SJSA1 (cell line): ENCODE measurements at regions not wholly inside any gene's neighbourhood (a gene's known extent, or its start where the extent isn't known, plus 50 kb on each side); places are given as distances from the start of the nearest gene placed in this dataset.
A peak's percentile ranks its signal among the peaks of the same experiment; 100 is the strongest.

Source experiments
- DNase-seq, 2 experiments: peaks; one replicate each; pipeline ENCODE4 v3.0.0-alpha.2; 2015 to 2020; ENCODE audit warnings: low spot score in 2 of 2, low read depth in 1 of 2
- H3K27ac ChIP-seq: fragments of 250-450 bp; sonication (Bioruptor Pico); 2 replicates; pipeline ENCODE4 v1.5.1; 2020; ENCODE audit warnings: mild to moderate bottlenecking, moderate library complexity
- H3K27me3 ChIP-seq: fragments of 250-450 bp; sonication (Bioruptor Pico); replicated peaks from 2 replicates; pipeline ENCODE4 v1.5.1; 2020; ENCODE audit warnings: mild to moderate bottlenecking, moderate library complexity
- H3K36me3 ChIP-seq: fragments of 250-450 bp; sonication (Bioruptor Pico); 2 replicates; pipeline ENCODE4 v1.5.1; 2020; ENCODE audit warnings: mild to moderate bottlenecking
- H3K4me1 ChIP-seq: fragments of 250-450 bp; sonication (Bioruptor Pico); replicated peaks from 2 replicates; pipeline ENCODE4 v1.6.1; 2021; ENCODE audit warnings: mild to moderate bottlenecking
- H3K4me3 ChIP-seq: fragments of 250-450 bp; sonication (Bioruptor Pico); 2 replicates; pipeline ENCODE4 v1.5.1; 2020; ENCODE audit warnings: mild to moderate bottlenecking
- H3K9me3 ChIP-seq: fragments of 250-450 bp; sonication (Bioruptor Pico); replicated peaks from 2 replicates; pipeline ENCODE4 v1.5.1; 2020; ENCODE audit warnings: mild to moderate bottlenecking

- Histone ChIP-seq H3K36me3 (no peaks in the 10 kb centered on the region), H3K27ac (no peak overlapping the region), H3K4me3 (no peak overlapping the region), H3K9me3 (no peaks in the 10 kb centered on the region), H3K4me1 (peaks cover 9% of the 10 kb centered on the region; the same call in 1 of the 2 replicates), H3K27me3 (no peaks in the 10 kb centered on the region)
- DNase-seq, result no peak
These were observed 101.1 kb downstream of the DAD1 start for GRCh38 chr14:22487941-22488340.

GRCh38 chr14:22487401-22487800 lies 101.6 kb downstream of the DAD1 start:
- Histone ChIP-seq H3K9me3 (no peaks in the 10 kb centered on the region), H3K4me3 (no peak overlapping the region), H3K27ac (no peak overlapping the region), H3K27me3 (no peaks in the 10 kb centered on the region), H3K36me3 (no peaks in the 10 kb centered on the region), H3K4me1 (peaks cover 9% of the 10 kb centered on the region; the same call in 1 of the 2 replicates)
- DNase-seq, result no peak

- Histone ChIP-seq H3K36me3 (no peaks in the 10 kb centered on the region), H3K9me3 (no peaks in the 10 kb centered on the region), H3K4me3 (no peak overlapping the region), H3K27ac (no peak overlapping the region), H3K27me3 (no peaks in the 10 kb centered on the region), H3K4me1 (peaks cover 9% of the 10 kb centered on the region; the same call in 1 of the 2 replicates)
- DNase-seq, result no peak
These were observed 102.3 kb downstream of the DAD1 start for GRCh38 chr14:22486675-22487074.

- no peak overlapping the region for H3K27ac ChIP-seq
- no peak overlapping the region for H3K4me3 ChIP-seq
- DNase-seq, result no peak
- no peaks in the 10 kb centered on the region for H3K9me3 ChIP-seq
- H3K36me3 ChIP-seq, result no peaks in the 10 kb centered on the region
- H3K4me1 ChIP-seq, result peaks cover 9% of the 10 kb centered on the region; the same call in 1 of the 2 replicates
- no peaks in the 10 kb centered on the region for H3K27me3 ChIP-seq
These were observed 103.4 kb downstream of the DAD1 start for GRCh38 chr14:22485649-22486048.

- peaks cover 10% of the 10 kb centered on the region for H3K4me1 ChIP-seq
- no peak overlapping the region for H3K4me3 ChIP-seq
- no peak for DNase-seq
- H3K36me3 ChIP-seq, result no peaks in the 10 kb centered on the region
- no peak overlapping the region for H3K27ac ChIP-seq
- H3K27me3 ChIP-seq, result no peaks in the 10 kb centered on the region
- H3K9me3 ChIP-seq, result no peaks in the 10 kb centered on the region
These were observed 103.8 kb downstream of the DAD1 start for GRCh38 chr14:22485178-22485577.

- H3K4me3 ChIP-seq, result no peak overlapping the region
- H3K9me3 ChIP-seq, result no peaks in the 10 kb centered on the region
- H3K27me3 ChIP-seq, result no peaks in the 10 kb centered on the region
- DNase-seq, result no peak
- no peak overlapping the region for H3K27ac ChIP-seq
- peaks cover 16% of the 10 kb centered on the region for H3K4me1 ChIP-seq
- H3K36me3 ChIP-seq, result no peaks in the 10 kb centered on the region
These were observed 104.4 kb downstream of the DAD1 start for GRCh38 chr14:22484632-22485031.

- peaks cover 22% of the 10 kb centered on the region for H3K4me1 ChIP-seq
- no peak overlapping the region for H3K27ac ChIP-seq
- H3K9me3 ChIP-seq, result no peaks in the 10 kb centered on the region
- no peak overlapping the region for H3K4me3 ChIP-seq
- H3K36me3 ChIP-seq, result no peaks in the 10 kb centered on the region
- H3K27me3 ChIP-seq, result no peaks in the 10 kb centered on the region
- no peak for DNase-seq
These were observed 105.0 kb downstream of the DAD1 start for GRCh38 chr14:22483863-22484593.

- Histone ChIP-seq H3K4me3 (no peak overlapping the region), H3K36me3 (no peaks in the 10 kb centered on the region), H3K27me3 (no peaks in the 10 kb centered on the region), H3K27ac (no peak overlapping the region), H3K9me3 (no peaks in the 10 kb centered on the region), H3K4me1 (peaks cover 29% of the 10 kb centered on the region)
- DNase-seq, result no peak
These were observed 106.1 kb downstream of the DAD1 start for GRCh38 chr14:22482782-22483553.

- H3K4me1 ChIP-seq, result peaks cover 29% of the 10 kb centered on the region
- no peak overlapping the region for H3K27ac ChIP-seq
- no peak overlapping the region for H3K4me3 ChIP-seq
- no peaks in the 10 kb centered on the region for H3K27me3 ChIP-seq
- H3K9me3 ChIP-seq, result no peaks in the 10 kb centered on the region
- no peak for DNase-seq
- H3K36me3 ChIP-seq, result no peaks in the 10 kb centered on the region
These were observed 106.8 kb downstream of the DAD1 start for GRCh38 chr14:22482085-22482694.

- DNase-seq, result no peak
- Histone ChIP-seq H3K9me3 (no peaks in the 10 kb centered on the region), H3K4me3 (no peak overlapping the region), H3K4me1 (peaks cover 29% of the 10 kb centered on the region), H3K36me3 (no peaks in the 10 kb centered on the region), H3K27me3 (no peaks in the 10 kb centered on the region), H3K27ac (no peak overlapping the region)
These were observed 107.5 kb downstream of the DAD1 start for GRCh38 chr14:22481546-22481945.

- Histone ChIP-seq H3K27me3 (no peaks in the 10 kb centered on the region), H3K4me3 (no peak overlapping the region), H3K4me1 (peaks cover 35% of the 10 kb centered on the region), H3K36me3 (no peaks in the 10 kb centered on the region), H3K27ac (peak overlapping the region; percentile 49), H3K9me3 (no peaks in the 10 kb centered on the region)
- peak in 1 of 2 experiments; percentile 29 for DNase-seq
These were observed 109.1 kb downstream of the DAD1 start for GRCh38 chr14:22479776-22480464.

GRCh38 chr14:22479132-22479531 lies 109.9 kb downstream of the DAD1 start:
- no peak overlapping the region for H3K4me3 ChIP-seq
- H3K4me1 ChIP-seq, result peaks cover 39% of the 10 kb centered on the region
- peak in 1 of 2 experiments; percentile 34 for DNase-seq
- no peaks in the 10 kb centered on the region for H3K9me3 ChIP-seq
- peak overlapping the region; percentile 49 for H3K27ac ChIP-seq
- H3K27me3 ChIP-seq, result no peaks in the 10 kb centered on the region
- no peaks in the 10 kb centered on the region for H3K36me3 ChIP-seq

- H3K27ac ChIP-seq, result no peak overlapping the region
- H3K36me3 ChIP-seq, result no peaks in the 10 kb centered on the region
- no peaks in the 10 kb centered on the region for H3K9me3 ChIP-seq
- no peak overlapping the region for H3K4me3 ChIP-seq
- H3K4me1 ChIP-seq, result peaks cover 42% of the 10 kb centered on the region
- no peak for DNase-seq
- no peaks in the 10 kb centered on the region for H3K27me3 ChIP-seq
These were observed 110.4 kb downstream of the DAD1 start for GRCh38 chr14:22478670-22479069.
